Suppressor macrophage (primary cell): ENCODE measurements at regions not wholly inside any gene's neighbourhood (a gene's known extent, or its start where the extent isn't known, plus 50 kb on each side); places are given as distances from the start of the nearest gene placed in this dataset.

ENCODE experiments used
- DNase-seq, 4 experiments: peaks; one replicate each; pipeline ENCODE4 v3.0.0-alpha.2; 2020 to 2022

DNA sequence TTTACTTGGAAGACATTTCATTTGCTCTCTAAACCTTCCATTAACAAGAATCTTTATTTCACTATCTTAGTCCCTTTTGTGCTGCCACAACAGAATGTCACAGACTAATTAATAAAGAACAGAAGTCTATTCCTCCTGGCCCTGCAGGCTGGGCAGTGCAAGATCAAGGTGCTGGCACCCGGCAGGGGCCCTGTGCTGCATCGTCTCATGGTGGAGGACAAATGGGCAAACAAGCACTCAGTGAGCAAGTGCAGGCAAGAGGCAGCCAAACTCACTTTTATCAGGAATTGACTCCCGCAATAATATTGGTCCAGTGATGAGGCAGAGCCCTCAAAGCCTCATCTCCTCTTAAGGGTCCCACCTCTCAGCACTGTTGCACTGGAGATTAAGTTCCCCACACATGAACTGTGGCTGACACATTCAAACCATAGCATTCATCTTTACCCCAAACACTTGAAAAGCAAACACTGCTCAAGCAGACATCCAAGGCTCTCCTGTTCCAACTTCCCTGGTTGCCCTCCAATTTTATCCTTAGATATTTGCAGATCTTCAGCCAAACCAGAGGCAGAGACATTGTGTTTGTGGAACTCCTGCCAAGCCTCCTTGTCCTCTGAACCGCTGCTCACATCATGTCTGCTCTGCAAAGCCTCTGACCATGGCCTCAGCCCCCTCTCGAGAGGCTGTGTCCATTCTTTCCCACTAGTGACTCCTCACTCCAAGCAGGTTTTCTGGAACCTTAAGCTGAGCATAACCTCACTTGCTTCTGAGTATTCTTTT is 404.4 kb upstream of the SOX11 start:
- no peak for DNase-seq

GRCh38 chr2:5290900-5291546 is 401.2 kb upstream of the SOX11 start:
- DNase-seq, result no peak

GRCh38 chr2:5304640-5305039 is 387.5 kb upstream of the SOX11 start:
- DNase-seq, result no peak

DNA sequence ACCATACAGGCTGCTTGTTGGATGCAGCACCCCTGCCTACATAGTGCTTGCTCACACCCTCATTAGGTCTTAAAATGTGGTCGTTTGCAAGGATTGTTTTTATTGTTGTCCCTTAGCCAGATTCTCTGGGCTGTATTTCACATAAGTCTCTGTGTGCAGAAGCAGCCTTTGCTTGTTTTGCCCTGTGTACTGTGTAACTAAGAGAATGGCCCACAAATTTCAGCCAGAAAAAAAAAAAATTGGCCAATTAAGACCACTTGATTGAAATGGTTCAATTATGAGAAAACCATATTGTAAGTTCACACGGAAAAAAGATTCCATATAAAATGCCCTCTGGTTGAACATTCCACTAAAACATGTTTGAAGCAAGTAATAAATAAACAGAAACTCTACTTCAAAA is 377.1 kb upstream of the SOX11 start:
- DNase-seq, result no peak

- no peak for DNase-seq
These were observed 376.7 kb upstream of the SOX11 start for GRCh38 chr2:5315512-5315911.

DNA sequence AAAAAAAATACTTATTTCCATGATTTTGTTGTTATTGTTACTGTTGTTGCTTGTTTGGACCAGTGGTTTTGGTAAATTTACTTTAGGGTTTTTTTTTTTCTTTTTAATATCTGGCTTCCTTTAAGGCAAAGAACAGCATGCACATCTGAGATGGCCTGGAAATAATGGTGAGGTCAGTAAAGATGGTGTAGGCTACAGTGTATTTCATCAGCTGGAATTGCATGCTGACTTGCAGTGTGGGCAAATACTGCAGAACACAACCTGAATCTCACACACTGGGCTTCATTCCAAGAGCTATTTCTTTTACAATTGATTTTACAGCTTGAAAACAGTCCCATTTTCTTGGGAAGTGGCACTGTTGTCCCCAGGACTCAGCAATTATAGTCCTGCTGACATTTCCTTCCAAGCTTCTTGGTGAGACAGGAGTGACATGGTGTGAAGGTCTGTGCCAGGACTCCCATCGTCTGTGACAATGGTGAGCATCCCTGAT is 376.1 kb upstream of the SOX11 start:
- no peak for DNase-seq

DNA sequence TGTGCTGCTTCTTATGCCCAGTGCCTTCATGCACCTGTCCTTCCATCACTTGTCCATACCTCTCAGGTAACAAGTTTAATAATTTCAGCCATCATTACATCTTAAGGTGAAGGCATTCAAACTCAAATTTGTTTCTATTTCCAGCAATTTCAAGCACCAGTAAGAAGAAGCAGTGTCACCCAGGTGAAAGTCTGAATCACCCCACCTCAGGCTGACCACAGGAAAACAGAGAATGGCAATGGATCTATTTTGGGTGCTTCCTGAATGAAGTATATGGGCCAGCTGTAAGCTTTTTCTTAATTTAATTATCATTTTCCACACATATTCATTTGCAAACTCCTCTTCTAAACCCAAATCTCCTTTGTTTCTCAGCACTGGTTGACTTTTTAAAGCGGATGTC is 372.7 kb upstream of the SOX11 start:
- no peak for DNase-seq

GRCh38 chr2:5322396-5322795 is 369.8 kb upstream of the SOX11 start:
- DNase-seq, result no peak

DNA sequence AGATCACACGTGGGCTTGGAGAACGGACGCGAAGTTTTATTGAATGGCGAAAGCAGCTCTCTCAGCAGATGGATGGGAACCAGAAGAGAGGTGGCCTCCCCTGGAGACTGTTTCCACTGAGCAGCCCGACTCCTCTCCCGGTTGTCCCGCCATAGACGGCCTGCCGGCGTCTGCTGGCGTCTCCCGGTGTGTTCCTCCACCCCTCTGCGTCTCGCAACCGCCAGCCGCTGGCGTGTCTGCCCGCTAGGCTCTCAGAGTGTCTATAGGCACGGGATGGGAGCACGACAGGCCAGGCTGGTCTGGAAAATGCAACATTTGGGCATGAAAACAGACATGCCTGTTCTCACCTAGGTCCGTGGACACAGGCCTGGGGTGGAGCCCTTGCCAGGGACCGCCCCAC is 366.7 kb upstream of the SOX11 start:
- DNase-seq, result no peak

GRCh38 chr2:5328826-5329225 is 363.4 kb upstream of the SOX11 start:
- no peak for DNase-seq

- no peak for DNase-seq
These were observed 362.4 kb upstream of the SOX11 start for GRCh38 chr2:5329763-5330162.

GRCh38 chr2:5330961-5331360 is 361.2 kb upstream of the SOX11 start:
- DNase-seq, result no peak

- no peak for DNase-seq
These were observed 359.3 kb upstream of the SOX11 start for GRCh38 chr2:5332925-5333324.

DNA sequence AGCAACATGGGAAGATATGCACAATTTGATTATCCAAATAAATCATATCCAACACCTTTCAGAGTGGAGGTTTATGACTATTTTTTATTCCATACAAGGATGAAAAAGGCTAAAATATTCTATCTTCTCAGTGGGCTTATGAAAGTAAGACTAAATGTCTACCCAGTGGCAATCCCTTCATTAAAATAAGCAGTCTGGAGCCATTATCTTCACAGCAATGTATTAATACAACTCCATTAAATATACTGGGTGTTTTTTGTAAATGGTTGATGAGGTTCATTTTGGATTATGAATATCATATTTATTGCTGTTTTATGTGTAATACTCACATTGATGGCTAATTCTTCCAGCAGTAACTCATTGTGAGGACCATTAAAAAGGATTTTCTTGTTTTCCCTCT is 352.7 kb upstream of the SOX11 start:
- no peak for DNase-seq

- no peak for DNase-seq
These were observed 348.3 kb upstream of the SOX11 start for GRCh38 chr2:5343785-5344335.

DNA sequence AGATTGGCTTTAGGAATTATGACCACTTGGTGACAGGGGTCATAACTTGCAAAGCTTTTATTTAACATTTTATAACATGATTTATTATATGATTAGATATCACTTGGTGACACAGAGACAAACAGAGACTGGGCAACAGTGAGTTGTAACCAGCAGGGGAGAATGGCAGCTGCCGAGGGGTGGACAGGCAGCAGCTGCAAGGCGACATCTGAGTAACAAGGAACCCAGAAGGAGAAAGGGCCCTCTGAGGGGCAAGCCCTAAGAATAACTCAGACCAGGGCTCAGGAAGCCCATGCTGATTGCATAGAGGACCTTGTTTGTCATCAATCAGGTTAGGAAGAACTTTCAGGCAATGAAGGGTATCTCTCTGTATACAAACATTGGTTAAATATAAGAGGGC is 339.9 kb upstream of the SOX11 start:
- DNase-seq, result no peak

DNA sequence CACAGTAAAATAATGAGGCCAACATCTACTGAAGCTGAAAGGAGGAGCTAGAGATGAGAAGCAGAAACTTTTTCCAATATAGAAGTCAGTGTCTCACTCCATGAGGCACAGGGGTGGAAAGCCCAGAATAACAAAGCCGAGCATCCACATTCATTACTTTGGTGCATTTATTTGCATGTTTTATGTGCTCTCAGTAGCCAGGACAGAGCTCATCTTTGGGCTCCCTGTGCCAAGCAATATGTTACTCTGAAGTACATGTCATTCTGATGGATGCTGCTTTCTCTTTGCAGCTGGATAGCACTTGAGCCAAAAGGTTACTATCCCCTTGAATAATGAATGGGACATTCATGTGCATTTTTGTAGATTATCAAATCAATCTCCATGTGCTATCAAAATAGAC is 338.6 kb upstream of the SOX11 start:
- no peak for DNase-seq

DNA sequence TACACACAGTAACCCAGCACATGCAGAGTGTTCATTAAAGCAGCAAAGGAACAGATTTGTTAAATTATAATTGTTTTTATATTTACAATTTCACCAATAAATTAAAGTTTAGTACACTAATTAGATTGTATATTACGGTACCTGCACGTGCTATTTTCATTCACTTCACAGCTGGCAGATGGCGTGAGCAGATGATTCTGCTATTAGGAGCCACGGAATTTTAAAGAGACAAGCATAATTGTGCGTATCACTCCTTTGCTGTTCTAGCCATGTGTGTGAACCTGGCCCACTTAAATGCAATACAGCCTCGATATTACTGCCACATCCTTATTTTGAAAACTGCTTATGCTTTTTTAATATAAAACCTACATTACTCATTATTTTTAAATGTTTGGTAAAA is 332.8 kb upstream of the SOX11 start:
- DNase-seq, result no peak

- no peak for DNase-seq
These were observed 332.1 kb upstream of the SOX11 start for GRCh38 chr2:5360081-5360480.

GRCh38 chr2:5364361-5364760 is 327.8 kb upstream of the SOX11 start:
- DNase-seq, result no peak

- peak; percentile 69 to 86 (median 73) for DNase-seq
These were observed 326.2 kb upstream of the SOX11 start for GRCh38 chr2:5365871-5366461.

GRCh38 chr2:5367321-5367720 is 324.9 kb upstream of the SOX11 start:
- DNase-seq, result no peak

DNA sequence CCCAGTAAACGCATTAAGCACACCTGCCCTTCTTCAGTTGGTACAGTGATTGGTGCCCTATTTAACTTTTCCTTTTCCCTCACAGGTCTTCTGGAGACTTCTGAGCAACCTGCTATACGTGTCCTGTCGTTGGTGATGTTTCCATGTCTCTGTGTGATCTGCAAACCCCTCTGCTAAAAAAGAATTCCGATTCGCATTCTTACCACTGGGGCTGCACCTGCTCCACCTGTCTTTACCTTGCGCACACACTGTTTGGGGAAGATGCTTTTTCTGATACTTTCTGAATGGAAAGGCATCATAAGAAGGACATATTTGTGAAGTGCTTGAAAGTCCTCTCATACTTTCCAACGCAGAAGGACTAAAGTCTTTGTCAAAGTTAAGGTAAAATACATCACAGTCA is 323.9 kb upstream of the SOX11 start:
- no peak for DNase-seq

GRCh38 chr2:5369510-5369909 is 322.7 kb upstream of the SOX11 start:
- no peak for DNase-seq
